ENCODE measurements at regions not wholly inside any gene's neighbourhood (a gene's known extent, or its start where the extent isn't known, plus 50 kb on each side); places are given as distances from the start of the nearest gene placed in this dataset.
"Not testable (repeated sequence)": the region's sequence is repeated elsewhere in the genome, so short reads cannot be mapped to it uniquely, and the experiment has no call there.

DNA sequence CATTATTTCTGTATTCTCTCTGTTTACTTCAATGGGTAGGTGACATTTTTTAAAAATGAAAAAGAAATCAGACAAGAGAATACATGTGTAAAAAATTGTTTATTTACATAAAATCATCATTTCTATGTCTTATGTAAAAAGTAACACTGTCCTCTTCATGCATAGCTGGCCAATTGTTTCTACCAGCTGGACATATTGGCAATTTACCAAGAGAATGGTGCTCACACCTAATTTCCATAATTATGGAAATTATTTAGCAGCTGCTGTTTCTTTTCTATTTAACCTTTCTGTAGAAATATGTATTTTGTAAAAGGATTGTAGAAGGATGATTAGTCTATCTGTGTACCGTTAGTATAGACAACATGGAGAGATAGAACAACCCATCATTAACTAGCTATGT is 791.9 kb downstream of the TRIB2 start:
- no peak for DNase-seq (ENCODE audit: low spot score)
- TF ChIP-seq, protein P1, sequence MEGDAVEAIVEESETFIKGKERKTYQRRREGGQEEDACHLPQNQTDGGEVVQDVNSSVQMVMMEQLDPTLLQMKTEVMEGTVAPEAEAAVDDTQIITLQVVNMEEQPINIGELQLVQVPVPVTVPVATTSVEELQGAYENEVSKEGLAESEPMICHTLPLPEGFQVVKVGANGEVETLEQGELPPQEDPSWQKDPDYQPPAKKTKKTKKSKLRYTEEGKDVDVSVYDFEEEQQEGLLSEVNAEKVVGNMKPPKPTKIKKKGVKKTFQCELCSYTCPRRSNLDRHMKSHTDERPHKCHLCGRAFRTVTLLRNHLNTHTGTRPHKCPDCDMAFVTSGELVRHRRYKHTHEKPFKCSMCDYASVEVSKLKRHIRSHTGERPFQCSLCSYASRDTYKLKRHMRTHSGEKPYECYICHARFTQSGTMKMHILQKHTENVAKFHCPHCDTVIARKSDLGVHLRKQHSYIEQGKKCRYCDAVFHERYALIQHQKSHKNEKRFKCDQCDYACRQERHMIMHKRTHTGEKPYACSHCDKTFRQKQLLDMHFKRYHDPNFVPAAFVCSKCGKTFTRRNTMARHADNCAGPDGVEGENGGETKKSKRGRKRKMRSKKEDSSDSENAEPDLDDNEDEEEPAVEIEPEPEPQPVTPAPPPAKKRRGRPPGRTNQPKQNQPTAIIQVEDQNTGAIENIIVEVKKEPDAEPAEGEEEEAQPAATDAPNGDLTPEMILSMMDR (IDR thresholded peaks at IDR 0.05; ENCODE audit: unreplicated experiment) = no peak
- no peaks in the 10 kb centered on the region for H3K36me3 Mint-ChIP-seq (ENCODE audit: low read depth, unreplicated experiment)
- no peak overlapping the region for H3K4me3 Mint-ChIP-seq (ENCODE audit: unreplicated experiment)
- no peak overlapping the region for H3K27ac Mint-ChIP-seq (ENCODE audit: unreplicated experiment)
- no peaks in the 10 kb centered on the region for H3K4me1 Mint-ChIP-seq (ENCODE audit: unreplicated experiment)
- H3K9me3 Mint-ChIP-seq (ENCODE audit: unreplicated experiment) = no peaks in the 10 kb centered on the region
- peaks cover 1% of the 10 kb centered on the region for H3K27me3 Mint-ChIP-seq (ENCODE audit: unreplicated experiment)

DNA sequence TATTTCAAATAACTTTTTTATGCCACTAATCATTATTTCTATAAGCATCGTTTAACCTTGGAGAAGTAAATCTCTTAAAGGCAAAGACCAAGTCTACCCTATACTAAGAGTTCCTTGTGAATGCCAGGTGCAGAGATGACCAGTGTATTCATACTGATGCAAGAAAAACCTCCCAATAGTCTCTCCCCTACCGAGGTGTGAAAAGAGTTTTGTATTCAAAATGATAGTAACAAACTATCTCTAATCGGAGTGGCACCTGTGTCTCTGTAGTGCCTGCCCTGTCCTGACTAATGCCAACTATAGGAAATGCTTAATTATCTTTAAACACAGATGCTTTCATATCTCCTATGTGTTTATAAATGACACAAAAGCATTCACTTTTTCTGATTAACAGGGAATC is 798.5 kb downstream of the TRIB2 start:
- Mint-ChIP-seq H3K4me1 (ENCODE audit: unreplicated experiment) (no peaks in the 10 kb centered on the region), H3K4me3 (ENCODE audit: unreplicated experiment) (no peak overlapping the region), H3K36me3 (ENCODE audit: low read depth, unreplicated experiment) (no peaks in the 10 kb centered on the region), H3K27ac (ENCODE audit: unreplicated experiment) (no peak overlapping the region), H3K9me3 (ENCODE audit: unreplicated experiment) (no peaks in the 10 kb centered on the region), H3K27me3 (ENCODE audit: unreplicated experiment) (no peaks in the 10 kb centered on the region)
- no peak for DNase-seq (ENCODE audit: low spot score)
- TF ChIP-seq, protein P1 (IDR thresholded peaks at IDR 0.05; ENCODE audit: unreplicated experiment) = no peak

DNA sequence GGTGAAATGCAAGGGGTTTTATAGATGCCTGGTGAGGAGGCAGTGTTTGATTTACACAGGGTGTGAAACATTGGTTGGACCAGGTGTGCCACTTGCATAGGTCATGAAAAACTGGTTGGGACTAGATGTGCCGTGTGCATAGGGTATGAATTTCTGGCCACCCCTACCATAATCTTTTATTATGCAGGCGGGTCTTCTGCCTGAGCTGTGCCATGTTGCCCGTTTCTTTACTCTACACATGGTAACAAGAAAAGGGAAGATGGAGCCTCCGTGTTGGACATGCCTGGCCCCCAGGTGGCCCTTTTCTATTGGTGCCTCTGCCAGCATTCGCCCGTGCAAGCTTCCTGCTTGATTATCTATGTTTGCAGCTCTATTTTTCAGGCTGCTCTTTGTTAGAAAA is 805.4 kb downstream of the TRIB2 start:
- Mint-ChIP-seq H3K36me3 (ENCODE audit: low read depth, unreplicated experiment) (no peaks in the 10 kb centered on the region), H3K4me3 (ENCODE audit: unreplicated experiment) (no peak overlapping the region), H3K9me3 (ENCODE audit: unreplicated experiment) (no peaks in the 10 kb centered on the region), H3K27ac (ENCODE audit: unreplicated experiment) (no peak overlapping the region), H3K27me3 (ENCODE audit: unreplicated experiment) (no peaks in the 10 kb centered on the region), H3K4me1 (ENCODE audit: unreplicated experiment) (no peaks in the 10 kb centered on the region)
- no peak for DNase-seq (ENCODE audit: low spot score)
- TF ChIP-seq, protein P1 (IDR thresholded peaks at IDR 0.05; ENCODE audit: unreplicated experiment) = no peak

DNA sequence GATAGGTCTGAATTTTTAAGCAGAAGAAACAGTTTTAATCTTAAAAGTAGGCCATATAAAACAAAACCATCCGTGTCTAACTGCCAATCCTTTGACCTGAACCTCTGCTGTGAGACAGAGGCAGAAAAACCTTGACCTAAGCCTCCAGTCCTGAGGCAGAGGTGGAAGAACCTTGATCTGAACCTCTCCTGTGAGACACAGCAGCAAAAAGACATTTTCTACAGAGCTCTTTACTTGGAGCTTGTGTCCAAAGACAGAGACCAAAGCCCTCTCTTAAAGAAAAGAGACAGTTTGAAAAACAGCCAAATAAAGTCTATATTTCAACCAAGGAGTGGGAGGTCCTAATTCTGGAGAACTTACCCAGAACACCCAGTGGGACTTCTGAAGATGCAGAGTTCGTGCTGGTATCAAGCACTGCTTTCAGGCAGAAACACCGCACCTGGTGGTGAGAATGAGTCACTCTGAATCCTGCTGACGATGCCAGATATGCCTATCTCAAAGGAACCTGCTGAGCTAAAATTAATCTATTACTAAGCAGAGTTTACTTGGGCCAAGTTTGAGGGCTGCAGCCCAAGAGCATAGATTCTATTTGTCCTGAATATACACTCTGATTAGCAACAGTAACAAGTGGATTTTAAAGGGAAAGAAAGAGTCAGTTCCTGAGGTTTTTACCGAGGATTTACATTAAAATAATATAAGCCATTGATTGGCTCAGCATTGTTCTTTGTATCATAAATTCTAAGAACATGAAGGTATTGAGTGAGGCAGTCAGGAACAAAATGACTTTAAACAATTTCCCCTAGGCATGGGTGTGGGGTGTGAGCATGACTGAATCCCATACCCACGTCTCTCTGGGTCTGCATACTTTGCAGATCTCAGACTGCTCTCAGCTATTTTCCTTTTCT is 806.4 kb downstream of the TRIB2 start:
- Mint-ChIP-seq H3K4me1 (ENCODE audit: unreplicated experiment) (no peaks in the 10 kb centered on the region), H3K27ac (ENCODE audit: unreplicated experiment) (no peak overlapping the region), H3K27me3 (ENCODE audit: unreplicated experiment) (no peaks in the 10 kb centered on the region), H3K9me3 (ENCODE audit: unreplicated experiment) (no peaks in the 10 kb centered on the region), H3K4me3 (ENCODE audit: unreplicated experiment) (no peak overlapping the region), H3K36me3 (ENCODE audit: low read depth, unreplicated experiment) (no peaks in the 10 kb centered on the region)
- TF ChIP-seq, protein P1 (IDR thresholded peaks at IDR 0.05; ENCODE audit: unreplicated experiment) = no peak
- DNase-seq (ENCODE audit: low spot score) = no peak

DNA sequence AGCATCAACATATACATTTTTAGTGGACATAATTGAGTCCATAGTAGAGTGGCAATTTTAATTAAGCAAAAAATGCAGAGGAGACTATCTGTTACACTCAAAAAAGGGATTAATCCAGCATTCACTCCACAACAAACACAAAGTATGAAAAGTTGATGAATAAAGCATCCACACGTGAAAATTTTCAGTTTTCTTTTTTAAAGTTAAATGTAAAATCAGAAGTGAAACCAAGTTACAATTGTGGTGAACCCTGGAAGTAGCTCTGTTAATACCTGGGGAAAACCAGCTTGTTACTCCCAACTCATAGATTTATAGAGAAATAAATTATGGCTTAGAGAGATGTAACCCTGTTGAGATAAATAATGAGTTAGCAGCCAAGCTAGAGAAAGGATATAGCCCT is 807.8 kb downstream of the TRIB2 start:
- no peak for DNase-seq (ENCODE audit: low spot score)
- H3K27ac Mint-ChIP-seq (ENCODE audit: unreplicated experiment) = no peak overlapping the region
- H3K27me3 Mint-ChIP-seq (ENCODE audit: unreplicated experiment) = no peaks in the 10 kb centered on the region
- TF ChIP-seq, protein P1 (IDR thresholded peaks at IDR 0.05; ENCODE audit: unreplicated experiment) = no peak
- H3K36me3 Mint-ChIP-seq (ENCODE audit: low read depth, unreplicated experiment) = no peaks in the 10 kb centered on the region
- no peaks in the 10 kb centered on the region for H3K9me3 Mint-ChIP-seq (ENCODE audit: unreplicated experiment)
- no peaks in the 10 kb centered on the region for H3K4me1 Mint-ChIP-seq (ENCODE audit: unreplicated experiment)
- H3K4me3 Mint-ChIP-seq (ENCODE audit: unreplicated experiment) = no peak overlapping the region

DNA sequence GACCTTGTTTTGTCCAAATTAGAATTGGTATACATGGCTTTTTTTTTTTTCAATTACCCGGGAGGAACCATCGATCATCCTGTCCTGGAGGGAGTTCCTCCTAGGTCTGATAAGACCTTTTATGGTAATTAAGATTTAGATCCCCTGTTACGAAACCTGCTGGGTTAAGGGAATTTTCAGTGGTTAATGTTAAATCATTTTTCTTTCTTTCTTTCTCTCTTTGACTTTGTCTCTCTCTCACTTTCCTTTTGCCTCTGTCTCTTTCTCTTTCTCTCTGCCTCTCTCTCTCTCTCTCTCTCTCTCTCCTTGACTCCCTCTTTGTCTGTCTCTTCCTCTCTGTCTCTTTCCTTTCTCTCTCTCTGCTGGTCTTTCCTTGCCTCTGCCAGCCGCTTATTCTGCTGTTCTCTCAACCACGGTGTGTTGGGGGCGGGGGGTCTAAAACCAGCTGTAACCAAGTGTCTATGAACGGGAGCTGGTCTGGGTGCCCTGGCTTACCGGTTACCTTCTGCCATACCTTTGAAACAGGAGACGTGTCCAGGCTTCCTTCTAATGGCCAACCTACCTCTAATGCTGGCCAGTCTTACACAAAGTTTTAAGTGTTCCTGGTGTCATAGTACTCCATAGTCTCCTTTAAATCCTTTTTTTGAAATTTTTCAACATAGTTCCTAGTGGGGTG is 815.1 kb downstream of the TRIB2 start:
- H3K36me3 Mint-ChIP-seq (ENCODE audit: low read depth, unreplicated experiment); H3K27ac Mint-ChIP-seq (ENCODE audit: unreplicated experiment); H3K27me3 Mint-ChIP-seq (ENCODE audit: unreplicated experiment); H3K9me3 Mint-ChIP-seq (ENCODE audit: unreplicated experiment); DNase-seq (ENCODE audit: low spot score); H3K4me1 Mint-ChIP-seq (ENCODE audit: unreplicated experiment); H3K4me3 Mint-ChIP-seq (ENCODE audit: unreplicated experiment): not testable (repeated sequence)

DNA sequence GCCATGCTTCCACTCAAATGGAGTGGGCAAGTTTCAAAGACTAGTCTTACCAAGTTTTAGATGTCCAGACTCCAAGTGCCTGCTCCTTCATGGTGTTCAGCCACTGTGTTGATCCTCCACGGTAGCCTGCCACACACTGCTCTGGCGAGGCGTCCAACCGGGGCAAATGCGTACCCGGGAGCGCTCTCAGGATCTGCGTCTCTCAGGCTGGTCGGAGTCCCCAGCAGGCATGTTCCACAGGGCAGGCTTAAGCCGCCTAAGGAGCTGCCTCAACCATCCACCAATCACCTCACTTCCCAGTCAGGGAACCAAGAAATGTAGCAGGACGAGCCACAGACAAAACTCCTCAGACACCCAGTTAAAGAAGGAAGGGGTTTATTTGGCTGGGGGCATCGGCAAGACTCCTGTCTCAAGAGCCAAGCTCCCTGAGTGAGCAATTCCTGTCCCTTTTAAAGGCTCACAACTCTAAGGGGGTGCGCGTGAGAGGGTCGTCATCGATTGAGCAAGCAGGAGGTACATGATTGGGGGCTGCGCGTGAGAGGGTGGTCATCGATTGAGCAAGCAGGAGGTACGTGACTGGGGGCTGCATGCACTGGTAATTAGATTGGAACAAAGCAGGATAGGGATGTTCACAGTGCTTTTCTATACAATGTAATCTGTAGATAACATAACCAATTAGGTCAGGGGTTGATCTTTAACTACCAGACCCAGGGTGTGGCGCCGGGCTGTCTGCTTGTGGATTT is 816.2 kb downstream of the TRIB2 start:
- not testable (repeated sequence) for H3K27me3 Mint-ChIP-seq (ENCODE audit: unreplicated experiment); DNase-seq (ENCODE audit: low spot score); H3K4me1 Mint-ChIP-seq (ENCODE audit: unreplicated experiment); H3K27ac Mint-ChIP-seq (ENCODE audit: unreplicated experiment); H3K9me3 Mint-ChIP-seq (ENCODE audit: unreplicated experiment); H3K36me3 Mint-ChIP-seq (ENCODE audit: low read depth, unreplicated experiment); H3K4me3 Mint-ChIP-seq (ENCODE audit: unreplicated experiment)
